Hematopoietic multipotent progenitor cell treated with erythropoietin and hydrocortisone succinate and interleukin-3 and kit ligand, for 4 days (in vitro differentiated cells): ENCODE measurements at regions not wholly inside any gene's neighbourhood (a gene's known extent, or its start where the extent isn't known, plus 50 kb on each side); places are given as distances from the start of the nearest gene placed in this dataset.
"Not testable (repeated sequence)": the region's sequence is repeated elsewhere in the genome, so short reads cannot be mapped to it uniquely, and the experiment has no call there.

Experiments
- DNase-seq: peaks from one replicate; pipeline ENCODE4 v3.0.0-alpha.2; 2015

- no peak for DNase-seq
Measured at GRCh38 chr4:141851246-141851891, 215.0 kb downstream of the IL15 start.

GRCh38 chr4:141853091-141853764 lies 216.8 kb downstream of the IL15 start:
- DNase-seq, result no peak

GRCh38 chr4:141858437-141858836 lies 222.1 kb downstream of the IL15 start:
- DNase-seq, result no peak

- no peak for DNase-seq
Measured at GRCh38 chr4:141860974-141861373, 224.6 kb downstream of the IL15 start.

- DNase-seq, result no peak
Measured at GRCh38 chr4:141870152-141870551, 233.8 kb downstream of the IL15 start.

GRCh38 chr4:141871086-141871770 lies 234.8 kb downstream of the IL15 start:
- peak; percentile 40 for DNase-seq

- DNase-seq, result not testable (repeated sequence)
Measured at GRCh38 chr4:141882650-141883049, 246.3 kb downstream of the IL15 start.

GRCh38 chr4:141884070-141884469 lies 247.7 kb downstream of the IL15 start:
- DNase-seq, result no peak

- no peak for DNase-seq
Measured at GRCh38 chr4:141885112-141885511, 248.7 kb downstream of the IL15 start.

- DNase-seq, result peak; percentile 81
Measured at GRCh38 chr4:141890279-141890678, 253.9 kb downstream of the IL15 start.

- no peak for DNase-seq
Measured at GRCh38 chr4:141891260-141892120, 255.1 kb downstream of the IL15 start.

- no peak for DNase-seq
Measured at GRCh38 chr4:141896687-141897086, 260.3 kb downstream of the IL15 start.

GRCh38 chr4:141898346-141898745 lies 262.0 kb downstream of the IL15 start:
- peak; percentile 56 for DNase-seq

- DNase-seq, result no peak
Measured at GRCh38 chr4:141899103-141899502, 262.7 kb downstream of the IL15 start.

- DNase-seq, result no peak
Measured at GRCh38 chr4:141899541-141899940, 263.2 kb downstream of the IL15 start.

- DNase-seq, result no peak
Measured at GRCh38 chr4:141900856-141901255, 264.5 kb downstream of the IL15 start.

GRCh38 chr4:141905751-141906150 lies 269.4 kb downstream of the IL15 start:
- DNase-seq, result no peak

GRCh38 chr4:141909541-141909940 lies 273.2 kb downstream of the IL15 start:
- no peak for DNase-seq

- DNase-seq, result peak; percentile 95
Measured at GRCh38 chr4:141912831-141913230, 276.4 kb downstream of the IL15 start.

- DNase-seq, result peak; percentile 32
Measured at GRCh38 chr4:141913928-141914327, 277.5 kb downstream of the IL15 start.

- DNase-seq, result no peak
Measured at GRCh38 chr4:141914746-141915145, 278.4 kb downstream of the IL15 start.

- no peak for DNase-seq
Measured at GRCh38 chr4:141919649-141920048, 283.3 kb downstream of the IL15 start.

- no peak for DNase-seq
Measured at GRCh38 chr4:141921293-141921692, 284.9 kb downstream of the IL15 start.
